B cell (primary cell): ENCODE measurements at regions not wholly inside any gene's neighbourhood (a gene's known extent, or its start where the extent isn't known, plus 50 kb on each side); places are given as distances from the start of the nearest gene placed in this dataset.

Experiments
- ATAC-seq: fragments of 200-7000 bp; cut with Tn5 transposase; one replicate; pipeline ENCODE4 v1.10.0; 2021; ENCODE audit warnings: low read depth, mild to moderate bottlenecking, moderate number of reproducible peaks, moderate library complexity
- CTCF ChIA-PET: fragments of 350-600 bp; sonication (Branson Sonifier 250); formaldehyde crosslinking; loops from one replicate; lab custom pipeline; 2021; ENCODE audit warnings: antibody characterized with exemption, inconsistent platforms; lab: Charles Lee
- POLR2A ChIA-PET: fragments of 350-600 bp; sonication (Branson Sonifier 250); formaldehyde crosslinking; loops from one replicate; lab custom pipeline; 2021; ENCODE audit warnings: antibody characterized with exemption; lab: Charles Lee
- DNase-seq: peaks from one replicate; pipeline ENCODE4 v3.0.0; 2013
- H2AFZ ChIP-seq: 2 replicates; pipeline ENCODE4 v1.6.1; 2012; ENCODE audit warnings: mild to moderate bottlenecking, low read depth, low read length; ENCODE audit not compliant: insufficient read depth, poor library complexity, severe bottlenecking
- H3K27ac ChIP-seq, 2 donors: 1 replicate in 1 of 2; 2 replicates in 1 of 2; pipeline ENCODE4 v1.5.1; 2012 to 2013; ENCODE audit warnings: low read length in 2 of 2, mild to moderate bottlenecking in 2 of 2, moderate library complexity in 1 of 2
- H3K27me3 ChIP-seq, 4 experiments: fragments of 200-600 bp in 1 of 4; sonication (generic) in 1 of 4; replicated peaks in 1 of 4; 1 replicate in 2 of 4; 2 replicates in 2 of 4; pipeline versions ENCODE4 v1.6.1 to v1.7.0; 2013 to 2016; ENCODE audit warnings: low read length in 3 of 4, mild to moderate bottlenecking in 2 of 4, mixed read lengths in 1 of 4, moderate library complexity in 1 of 4; ENCODE audit not compliant: insufficient read depth in 4 of 4, control insufficient read depth in 3 of 4; ENCODE audit errors: control extremely low read depth in 1 of 4
- H3K36me3 ChIP-seq, 2 experiments: replicated peaks in 1 of 2; 1 replicate in 1 of 2; 2 replicates in 1 of 2; pipeline versions ENCODE4 v1.6.1 to v1.7.1; 2013; ENCODE audit warnings: low read length in 1 of 2; ENCODE audit not compliant: insufficient read depth in 2 of 2, control insufficient read depth in 1 of 2; ENCODE audit errors: control extremely low read depth in 1 of 2, extremely low read depth in 1 of 2
- H3K4me1 ChIP-seq, 2 donors: fragments of 200-600 bp in 1 of 2; sonication (generic) in 1 of 2; 1 replicate in 1 of 2; 2 replicates in 1 of 2; pipeline versions ENCODE4 v1.5.1 to v1.6.1; 2013 to 2017; ENCODE audit warnings: low read length in 2 of 2; ENCODE audit not compliant: control insufficient read depth in 2 of 2, insufficient read depth in 2 of 2
- H3K4me2 ChIP-seq: replicated peaks from 2 replicates; pipeline ENCODE3; 2012; ENCODE audit warnings: mild to moderate bottlenecking, low read depth, low read length; ENCODE audit not compliant: poor library complexity, severe bottlenecking
- H3K4me3 ChIP-seq, 5 experiments: fragments of 200-600 bp in 1 of 5; sonication (generic) in 1 of 5; 1 replicate in 3 of 5; 2 replicates in 2 of 5; pipeline versions ENCODE4 v1.5.1 to v1.7.0; 2011 to 2016; ENCODE audit warnings: low read length in 4 of 5, mild to moderate bottlenecking in 4 of 5, low read depth in 2 of 5, control low read depth in 1 of 5, moderate library complexity in 1 of 5; ENCODE audit not compliant: insufficient read depth in 1 of 5; ENCODE audit errors: control extremely low read depth in 1 of 5, extremely low read depth in 1 of 5
- H3K79me2 ChIP-seq: fragments of 200-600 bp; sonication (generic); one replicate; pipeline ENCODE4 v1.6.0; 2016; ENCODE audit warnings: low read length; ENCODE audit not compliant: control insufficient read depth, insufficient read depth
- H3K9ac ChIP-seq: fragments of 200-600 bp; sonication (generic); 2 replicates; pipeline ENCODE4 v1.6.1; 2017; ENCODE audit warnings: mild to moderate bottlenecking, low read length, moderate library complexity
- H3K9me3 ChIP-seq, 3 donors: one replicate each; pipeline versions ENCODE4 v1.6.1 to v1.7.1; 2013; ENCODE audit warnings: low read length in 2 of 3; ENCODE audit not compliant: control insufficient read depth in 2 of 3, insufficient read depth in 1 of 3; ENCODE audit errors: control extremely low read depth in 1 of 3
- H4K20me1 ChIP-seq: 2 replicates; pipeline ENCODE4 v1.6.0; 2012; ENCODE audit warnings: mild to moderate bottlenecking, low read length; ENCODE audit not compliant: insufficient read depth, control insufficient read depth, poor library complexity, severe bottlenecking
- H3K27ac Mint-ChIP-seq: one replicate; pipeline ENCODE4 v1.8.0; 2021; ENCODE audit warnings: mixed read lengths
- H3K27me3 Mint-ChIP-seq: one replicate; pipeline ENCODE4 v1.8.0; 2021; ENCODE audit warnings: mixed read lengths
- H3K4me1 Mint-ChIP-seq: one replicate; pipeline ENCODE4 v1.8.0; 2021; ENCODE audit warnings: mixed read lengths
- H3K4me3 Mint-ChIP-seq: one replicate; pipeline ENCODE4 v1.8.0; 2021; ENCODE audit warnings: mixed read lengths
- H3K9me3 Mint-ChIP-seq: one replicate; pipeline ENCODE4 v1.8.0; 2022; ENCODE audit warnings: mixed read lengths; ENCODE audit not compliant: insufficient read depth
- CTCF ChIP-seq: fragments of 200-600 bp; IDR thresholded peaks from one replicate; pipeline ENCODE4 v1.8.0; 2022; ENCODE audit warnings: antibody characterized with exemption, mild to moderate bottlenecking
- EZH2 ChIP-seq: IDR thresholded peaks from 2 replicates; pipeline ENCODE4 v1.6.1; 2012; ENCODE audit warnings: borderline replicate concordance, low read depth, mild to moderate bottlenecking, moderate library complexity, low read length; ENCODE audit not compliant: insufficient read depth, poor library complexity, severe bottlenecking
- WGBS: methylation state at CpG from one replicate; pipeline ENCODE4 v1.1.5; 2013; ENCODE audit warnings: missing lambda C conversion rate; ENCODE audit not compliant: insufficient coverage; 5-methylcytosine and 5-hydroxymethylcytosine counted together
- intact Hi-C: fragments of 100-400 bp; cut with micrococcal nuclease; formaldehyde crosslinking; loops from one replicate; pipeline ENCODE4 v1.10.0; 2022

- Histone ChIP-seq H3K4me2 (no peak overlapping the region), H2AFZ (no peak overlapping the region), H3K27ac (no peak overlapping the region), H3K79me2 (no peaks in the 10 kb centered on the region), H3K9ac (no peak overlapping the region), H3K9me3 (no peaks in the 10 kb centered on the region), H4K20me1 (no peaks in the 10 kb centered on the region), H3K27me3 (no peaks in the 10 kb centered on the region), H3K4me3 (no peak overlapping the region), H3K36me3 (no peaks in the 10 kb centered on the region), H3K4me1 (no peaks in the 10 kb centered on the region)
- POLR2A ChIA-PET: no interaction called here
- TF ChIP-seq CTCF: no peak
- no peak for TF ChIP-seq EZH2
- H3K9me3 Mint-ChIP-seq: no peaks in the 10 kb centered on the region
- no peak overlapping the region for H3K4me3 Mint-ChIP-seq
- no CpG with 5 or more reads among the region's 2 CpGs for WGBS
- no peaks in the 10 kb centered on the region for H3K4me1 Mint-ChIP-seq
- no peaks in the 10 kb centered on the region for H3K27me3 Mint-ChIP-seq
- intact Hi-C loops: no loop called here
- CTCF ChIA-PET: no interaction called here
- no peak overlapping the region for H3K27ac Mint-ChIP-seq
- DNase-seq (no peak), ATAC-seq (no peak)
These were observed 404.4 kb downstream of the MAN2A1 start for GRCh38 chr5:110094109-110094508.

GRCh38 chr5:110094548-110094947 lies 404.8 kb downstream of the MAN2A1 start:
- no peaks in the 10 kb centered on the region for H3K4me1 Mint-ChIP-seq
- Histone ChIP-seq H3K9me3 (no peaks in the 10 kb centered on the region), H4K20me1 (no peaks in the 10 kb centered on the region), H3K4me1 (no peaks in the 10 kb centered on the region), H3K4me3 (no peak overlapping the region), H3K9ac (no peak overlapping the region), H3K79me2 (no peaks in the 10 kb centered on the region), H3K36me3 (no peaks in the 10 kb centered on the region), H2AFZ (no peak overlapping the region), H3K27ac (no peak overlapping the region), H3K4me2 (no peak overlapping the region), H3K27me3 (no peaks in the 10 kb centered on the region)
- H3K4me3 Mint-ChIP-seq: no peak overlapping the region
- ATAC-seq: no peak
- ChIA-PET POLR2A (no interaction called here), CTCF (no interaction called here)
- no peak for DNase-seq
- H3K27me3 Mint-ChIP-seq: no peaks in the 10 kb centered on the region
- intact Hi-C loops: no loop called here
- H3K9me3 Mint-ChIP-seq: no peaks in the 10 kb centered on the region
- no peak overlapping the region for H3K27ac Mint-ChIP-seq
- no peak for TF ChIP-seq EZH2
- TF ChIP-seq CTCF: no peak
